NCI-H187 (cell line): ENCODE measurements at regions not wholly inside any gene's neighbourhood (a gene's known extent, or its start where the extent isn't known, plus 50 kb on each side); places are given as distances from the start of the nearest gene placed in this dataset.
A peak's percentile ranks its signal among the peaks of the same experiment; 100 is the strongest.

Experiments
- DNase-seq, 2 experiments: peaks; one replicate each; lab custom pipeline; 2025; lab: John Stamatoyannopoulos, UW

DNA sequence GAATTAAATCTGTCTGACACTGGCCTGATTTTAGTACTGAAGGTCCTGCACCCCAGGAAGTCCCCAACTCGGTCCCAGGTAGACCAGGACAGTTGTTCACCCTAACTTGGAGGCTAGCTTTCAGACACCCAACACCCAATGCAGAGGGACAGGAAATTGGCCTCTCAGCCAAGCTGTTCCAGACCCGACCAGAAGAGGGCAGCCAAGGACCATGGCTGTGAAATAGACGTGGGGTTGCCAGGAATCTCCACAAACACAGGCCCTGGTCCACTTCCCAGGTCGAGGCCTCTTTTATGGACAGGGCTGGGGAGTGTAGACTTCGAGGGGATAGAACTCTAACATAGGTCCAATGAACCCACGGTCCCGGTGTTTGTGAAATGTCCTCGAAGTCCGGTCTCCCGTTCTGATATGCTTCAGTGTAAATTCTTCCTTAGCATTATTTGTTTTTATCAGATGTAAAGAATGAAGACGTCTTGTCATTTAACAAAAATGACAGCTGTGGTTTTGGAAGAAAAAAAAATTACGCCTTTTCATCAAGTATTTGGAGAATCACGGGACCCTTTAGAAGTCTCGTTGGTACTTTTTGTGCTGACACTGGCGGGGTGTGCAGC lies 260.3 kb upstream of the ADAMTS16 start:
- DNase-seq = peak; percentile 48

DNA sequence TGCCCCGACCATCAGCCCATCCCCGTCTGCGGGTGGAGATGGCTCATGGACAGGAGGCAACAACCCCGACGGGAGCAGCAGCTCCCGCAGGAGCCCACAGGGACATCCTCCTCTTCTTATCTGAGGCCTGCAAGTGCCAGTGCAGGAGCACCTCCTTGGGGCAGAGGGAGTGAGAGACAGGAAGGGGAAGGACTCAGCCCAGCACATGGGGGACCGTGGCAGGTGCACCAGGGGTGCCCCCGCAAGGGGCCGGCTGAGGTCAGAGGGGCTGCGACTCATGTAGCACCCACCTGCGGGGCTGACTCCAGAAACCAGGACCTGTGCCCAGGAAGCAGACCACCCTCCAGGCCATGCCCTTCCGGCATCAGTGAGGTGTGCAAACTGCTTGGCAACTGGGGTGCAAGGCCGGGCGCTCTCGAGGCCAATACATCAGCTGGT lies 259.8 kb upstream of the ADAMTS16 start:
- DNase-seq = no peak

DNA sequence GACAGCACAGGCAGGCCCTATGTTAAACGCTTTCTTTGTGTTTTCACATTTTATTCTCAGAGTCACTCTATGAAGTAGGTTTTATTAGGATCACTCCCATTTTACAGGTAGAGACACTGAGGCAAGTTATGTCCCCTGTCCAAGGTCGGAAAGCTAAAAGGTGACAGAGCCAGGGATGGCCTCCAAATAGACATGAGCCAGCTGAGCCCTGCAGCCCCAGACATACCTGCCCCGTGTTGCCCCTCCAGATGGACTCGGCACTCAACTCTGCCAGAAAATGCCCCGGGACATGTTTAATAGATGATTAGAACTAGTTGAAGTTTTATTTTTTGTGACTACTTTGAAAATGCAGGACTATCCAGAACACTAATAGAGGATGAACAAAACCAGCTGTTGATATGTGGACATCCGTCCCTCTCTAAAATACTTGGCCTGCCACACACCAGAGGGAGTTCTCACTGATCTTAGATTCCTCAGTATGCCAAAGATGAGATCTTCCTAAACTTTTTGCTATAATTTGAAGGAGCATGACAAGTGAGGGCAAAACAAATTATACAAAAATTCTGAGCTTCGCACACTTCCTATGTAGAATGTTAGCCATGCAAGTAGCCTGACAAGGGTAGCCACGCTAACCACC lies 258.6 kb upstream of the ADAMTS16 start:
- DNase-seq = no peak

DNA sequence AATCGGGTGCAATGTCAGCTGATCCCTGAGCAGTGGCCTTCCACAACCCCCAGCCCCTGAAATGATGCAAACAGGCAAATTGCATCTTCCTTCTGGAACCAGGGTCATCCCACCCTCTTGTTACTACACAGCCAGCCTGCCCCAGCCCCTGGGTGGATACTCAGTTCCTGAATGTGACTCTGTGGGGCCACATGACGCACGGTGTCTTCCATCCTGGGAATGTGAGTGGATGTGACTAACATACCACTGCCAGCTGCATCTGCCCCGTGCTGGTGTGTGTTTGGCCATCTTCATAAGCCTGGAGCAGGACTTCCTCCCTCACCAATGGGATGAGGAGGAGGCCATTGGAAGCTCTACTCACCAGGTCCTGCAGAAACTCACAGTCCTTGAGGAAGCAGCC lies 257.9 kb upstream of the ADAMTS16 start:
- DNase-seq = no peak

DNA sequence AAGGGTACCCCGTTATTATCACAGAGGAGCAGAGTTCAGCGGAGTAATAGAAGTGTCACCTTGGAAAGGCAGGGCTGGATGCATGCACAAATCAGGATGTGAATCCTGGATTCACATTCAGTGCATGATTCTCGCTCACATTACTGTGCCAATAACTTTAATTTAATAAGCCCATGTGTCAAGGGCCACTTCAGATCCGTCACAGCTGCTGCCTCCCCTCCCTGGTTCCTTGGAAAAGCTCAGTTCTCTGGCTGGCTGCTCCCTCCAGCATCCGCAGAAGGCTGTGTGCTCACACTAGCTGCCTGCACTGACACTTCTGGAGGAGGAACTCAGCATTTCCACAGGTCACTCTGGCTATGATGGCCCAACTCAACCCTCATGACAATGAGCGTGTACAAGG lies 256.8 kb upstream of the ADAMTS16 start:
- peak; percentile 9 to 38 for DNase-seq

DNA sequence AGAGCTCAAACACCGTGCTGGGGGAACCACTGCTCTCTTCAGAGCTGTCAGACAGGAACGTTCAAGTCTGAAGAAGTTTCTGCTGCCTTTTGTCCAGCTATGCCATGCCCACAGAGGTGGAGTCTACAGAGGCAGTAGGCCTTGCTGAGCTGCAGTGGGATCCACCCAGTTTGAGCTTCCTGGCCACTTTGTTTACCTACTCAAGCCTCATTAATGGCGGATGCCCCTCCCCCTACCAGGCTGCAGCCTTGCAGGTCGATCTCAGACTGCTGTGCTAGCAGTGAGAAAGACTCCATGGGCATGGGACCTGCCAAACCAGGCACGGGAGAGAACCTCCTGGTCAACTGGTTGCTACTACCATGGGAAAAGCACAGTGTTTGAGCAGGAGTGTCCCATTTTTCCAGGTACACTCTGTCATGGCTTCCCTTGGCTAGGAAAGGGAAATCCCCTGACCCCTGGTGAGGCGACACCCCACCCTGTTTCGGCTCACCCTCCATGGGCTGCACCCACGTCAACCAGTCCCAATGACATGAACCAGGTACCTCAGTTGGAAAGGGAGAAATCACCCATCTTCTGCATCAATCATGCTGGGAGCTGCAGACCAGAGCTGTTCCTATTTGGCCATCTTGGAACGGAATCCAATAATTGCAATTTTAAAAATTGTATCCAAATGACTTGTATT lies 246.9 kb upstream of the ADAMTS16 start:
- no peak for DNase-seq

DNA sequence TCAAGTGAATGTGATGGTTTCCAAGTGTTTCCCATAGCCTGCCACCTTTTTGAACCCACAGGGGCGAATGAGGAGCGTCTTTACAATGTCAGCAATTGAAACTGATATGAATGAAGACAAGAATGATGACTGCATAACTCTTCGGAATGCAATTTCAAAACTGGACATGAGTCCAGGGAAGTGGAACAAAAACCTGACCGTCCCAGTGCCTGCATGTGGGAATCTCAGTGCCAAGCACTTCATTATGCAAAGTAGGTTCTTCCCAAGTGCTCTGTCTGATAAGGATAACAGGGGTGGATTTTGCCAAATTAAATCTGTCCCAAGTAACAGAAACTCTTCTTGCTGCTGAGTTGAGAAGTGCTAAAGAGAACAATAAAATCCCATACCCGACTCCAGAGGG lies 243.8 kb upstream of the ADAMTS16 start:
- no peak for DNase-seq

DNA sequence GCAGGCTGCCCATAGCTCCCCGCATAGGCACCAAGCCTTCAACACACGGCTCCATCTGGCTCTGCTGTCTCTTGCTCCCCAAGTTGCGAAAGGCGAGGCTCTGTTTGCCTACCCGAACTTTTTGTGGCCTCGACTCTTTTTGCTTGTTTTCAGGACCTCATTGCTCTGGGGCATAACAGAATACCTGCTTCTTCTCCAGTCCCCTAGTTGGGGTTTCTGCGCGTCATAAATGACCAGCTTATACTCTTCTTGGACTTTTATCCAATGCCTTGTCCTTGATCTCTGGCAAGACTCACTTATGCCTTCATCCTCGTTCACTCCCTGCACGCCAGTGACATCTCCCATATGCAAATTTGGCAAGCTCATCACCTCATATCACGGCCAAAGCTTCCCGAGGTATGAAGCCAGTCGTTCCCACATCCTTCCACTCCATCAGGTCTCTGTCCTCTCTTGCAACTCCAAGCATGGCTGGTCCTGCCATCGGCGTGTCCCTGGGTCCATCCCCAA lies 238.8 kb upstream of the ADAMTS16 start:
- no peak for DNase-seq

DNA sequence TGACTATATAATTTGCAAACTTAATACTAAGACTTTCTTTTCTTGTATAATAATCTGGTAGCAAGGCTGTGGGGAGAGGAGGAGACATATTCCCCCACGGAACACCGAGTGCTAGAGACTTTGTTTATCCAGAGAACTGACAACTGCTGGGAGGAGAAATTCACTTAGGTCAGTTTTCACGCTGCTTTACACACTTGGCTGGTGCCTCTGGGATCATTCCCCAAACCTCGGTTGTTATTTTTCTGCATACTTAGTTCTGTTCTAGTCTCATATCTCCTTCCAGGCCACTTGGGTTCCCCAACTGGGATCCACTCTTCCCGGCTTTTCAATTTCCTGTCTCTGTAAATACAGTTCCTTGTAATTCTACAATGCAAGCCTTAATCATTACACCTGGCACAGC lies 238.2 kb upstream of the ADAMTS16 start:
- DNase-seq = no peak

DNA sequence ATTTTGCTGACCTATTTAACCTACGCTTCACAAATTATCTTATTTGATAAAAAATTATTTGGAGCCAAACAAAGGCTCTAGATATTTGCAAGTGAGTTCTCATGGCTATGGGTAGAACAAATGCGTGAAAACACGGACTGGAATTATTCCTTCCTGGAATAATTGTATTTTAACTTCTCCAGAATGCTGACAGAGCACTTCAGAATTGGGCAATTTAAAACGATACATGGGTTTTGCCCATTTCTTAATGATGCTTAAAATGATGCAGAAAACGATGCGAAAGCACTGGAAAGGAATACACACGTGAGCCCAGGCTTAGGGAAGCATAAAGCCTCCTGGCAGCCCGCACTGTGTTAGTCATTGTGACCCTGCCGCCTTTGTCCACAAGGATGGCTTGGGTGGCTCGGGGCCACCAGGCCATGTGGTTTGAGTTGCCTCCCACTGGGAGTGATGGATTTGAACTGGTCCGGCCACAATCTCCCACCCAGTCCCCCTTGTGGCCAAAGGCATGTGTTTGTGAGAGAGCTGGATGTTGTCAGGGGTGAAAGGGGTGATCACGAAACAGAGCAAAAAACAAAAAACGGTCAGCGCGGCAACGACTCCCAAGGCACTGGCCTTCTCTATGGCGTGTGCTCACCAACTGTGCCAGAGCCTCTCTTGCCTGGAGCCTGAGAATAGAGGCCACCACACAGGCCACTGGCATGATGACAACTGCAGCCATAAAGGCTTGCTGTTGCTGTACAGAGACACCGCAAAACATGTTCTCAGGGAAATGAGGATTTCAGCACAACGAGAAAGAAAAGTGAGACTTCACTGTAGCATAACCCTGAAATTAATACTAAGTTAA lies 234.2 kb upstream of the ADAMTS16 start:
- DNase-seq = no peak

DNA sequence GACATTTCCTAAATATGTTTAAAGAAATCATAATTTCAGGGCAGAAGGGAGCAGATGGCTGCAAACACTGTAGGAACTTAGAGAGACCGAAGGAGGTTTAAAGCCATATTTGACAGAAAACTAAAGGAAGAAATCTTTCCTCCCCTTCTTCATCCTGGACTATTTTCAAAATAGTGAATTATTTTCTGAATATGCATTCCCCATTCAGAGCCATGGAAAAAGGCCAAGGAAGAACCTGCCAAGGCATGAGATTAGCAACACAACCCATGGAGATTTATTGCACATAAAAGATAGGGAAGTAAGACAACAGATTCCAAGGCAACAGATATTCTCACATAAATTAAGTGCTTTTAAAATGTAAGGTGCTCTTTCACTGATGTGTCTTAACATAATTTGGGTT lies 233.3 kb upstream of the ADAMTS16 start:
- DNase-seq = no peak

DNA sequence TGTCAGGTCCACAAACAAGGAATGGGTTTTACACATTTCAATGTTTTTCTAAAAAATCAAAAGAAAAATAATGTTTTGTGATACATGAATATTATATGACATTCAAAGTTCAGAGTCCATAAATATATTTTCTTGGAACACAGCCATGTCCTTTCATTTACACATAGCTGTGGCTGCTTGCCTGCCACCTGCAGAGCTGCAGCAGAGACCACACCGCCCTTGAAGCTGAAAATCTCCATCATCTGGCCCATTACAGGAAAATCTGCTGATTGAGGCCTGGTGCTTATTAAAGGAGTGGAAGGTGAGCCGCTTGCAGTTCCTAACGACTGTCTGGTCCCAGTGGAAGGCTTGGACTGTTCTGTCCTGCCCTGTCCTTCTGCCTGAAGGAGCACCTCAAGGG lies 232.6 kb upstream of the ADAMTS16 start:
- DNase-seq = peak in 1 of 2 experiments; percentile 5

DNA sequence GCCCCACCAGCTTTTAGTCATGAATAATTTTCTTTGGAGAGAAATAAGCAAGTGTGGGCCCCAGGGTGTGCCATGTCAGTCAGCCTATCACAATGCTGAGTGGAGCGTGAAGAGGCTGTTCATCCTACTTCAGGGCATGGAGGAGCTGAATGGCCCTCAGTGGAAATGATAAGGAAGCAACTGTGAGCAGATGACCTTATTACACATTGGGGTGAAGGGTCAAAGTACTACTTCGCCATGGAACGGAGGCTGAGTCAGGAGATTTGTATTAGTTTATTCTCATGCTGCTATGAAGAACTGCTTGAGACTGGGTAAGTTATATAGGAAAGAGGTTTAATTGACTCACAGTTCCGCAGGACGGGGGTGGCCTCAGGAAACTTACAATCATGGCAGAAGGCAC lies 231.0 kb upstream of the ADAMTS16 start:
- DNase-seq = no peak

DNA sequence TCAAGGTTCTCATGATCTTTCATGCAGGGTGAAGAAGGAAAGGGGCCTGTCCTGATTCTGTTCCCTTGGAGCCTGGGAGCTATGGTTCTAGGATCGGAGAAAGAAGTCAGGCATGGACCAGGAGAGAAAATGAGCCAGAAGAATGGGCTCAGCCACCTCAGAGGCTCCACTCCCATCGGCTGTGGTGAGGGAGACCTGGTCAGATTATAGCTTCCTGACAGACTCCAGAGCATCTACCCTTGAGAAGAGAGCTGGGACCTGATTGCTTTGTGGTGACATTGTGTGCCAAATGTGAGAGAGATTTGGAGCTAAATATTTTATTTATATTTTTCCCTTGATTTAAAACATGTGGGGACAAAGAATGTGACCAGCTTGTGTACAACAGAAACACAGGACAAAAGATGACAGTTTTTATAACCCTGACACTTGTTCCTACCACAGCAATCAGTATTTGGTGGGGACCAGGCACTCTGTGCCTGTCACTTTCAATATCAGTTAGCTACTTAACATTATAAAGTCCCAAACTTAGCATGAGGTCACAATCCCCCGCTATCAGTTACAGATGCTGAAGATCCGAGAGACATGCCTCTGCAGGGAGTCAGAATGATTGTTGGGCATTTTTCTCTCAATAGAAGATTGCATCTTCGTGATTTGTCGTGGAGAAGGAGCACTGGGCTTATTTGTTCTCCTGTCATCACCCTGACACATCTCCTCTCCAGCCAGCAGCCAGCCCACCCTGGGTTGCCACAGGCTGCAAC lies 228.3 kb upstream of the ADAMTS16 start:
- DNase-seq = no peak

DNA sequence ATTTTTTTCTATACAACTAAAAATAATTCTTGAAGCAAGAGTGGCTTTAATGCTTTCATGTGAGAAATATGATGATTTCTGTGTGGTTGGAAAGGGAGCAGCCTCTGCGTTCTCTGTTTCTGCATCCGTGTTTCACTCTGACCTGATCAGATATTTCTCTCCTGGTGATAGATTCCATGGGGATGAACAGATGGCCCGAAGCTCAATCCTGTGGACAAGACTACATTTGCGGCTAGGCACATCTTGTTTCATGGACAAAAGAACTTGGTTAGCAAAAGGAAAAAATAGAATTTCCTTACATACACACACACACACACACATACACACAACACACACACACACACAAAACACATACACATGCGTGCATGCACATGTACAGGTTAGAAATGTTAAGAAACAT lies 218.2 kb upstream of the ADAMTS16 start:
- no peak for DNase-seq

DNA sequence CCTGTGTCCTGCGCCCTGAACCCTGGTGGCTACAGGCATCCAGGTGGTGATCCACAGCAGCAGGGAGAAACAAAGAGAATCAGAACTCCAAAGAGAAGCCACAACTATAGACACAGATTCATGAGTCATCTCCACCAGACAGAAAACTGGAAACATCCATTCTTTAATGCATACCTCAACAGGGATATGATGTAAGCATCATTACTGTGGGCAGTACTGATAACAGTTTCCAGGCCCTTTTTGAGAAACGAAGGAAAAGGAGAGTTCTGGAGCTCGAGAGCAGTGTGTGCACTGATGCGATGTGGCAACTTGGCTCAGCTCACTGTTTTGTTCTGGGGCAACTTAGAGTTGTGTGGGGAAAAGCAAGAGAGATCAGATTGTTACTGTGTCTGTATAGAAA lies 215.6 kb upstream of the ADAMTS16 start:
- no peak for DNase-seq

DNA sequence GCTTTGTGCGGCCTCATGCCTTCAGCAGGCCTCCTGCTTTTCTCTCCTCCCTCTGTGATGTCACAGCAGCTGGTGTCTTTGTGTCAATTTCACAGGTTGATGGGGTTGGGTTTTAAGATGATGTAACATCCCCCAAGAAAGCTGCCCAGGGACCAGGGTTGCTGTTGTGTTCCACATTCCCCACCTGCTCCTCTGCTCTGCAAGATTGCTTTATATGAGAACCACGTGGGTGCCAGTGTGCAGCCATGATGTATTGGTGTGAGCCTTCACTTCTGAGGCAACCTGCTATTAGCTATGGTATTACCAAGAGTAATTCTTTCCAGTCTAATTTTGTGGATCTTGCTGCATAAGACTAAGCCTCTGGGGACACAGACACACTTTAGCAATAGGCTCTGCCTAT lies 213.0 kb upstream of the ADAMTS16 start:
- DNase-seq = no peak

DNA sequence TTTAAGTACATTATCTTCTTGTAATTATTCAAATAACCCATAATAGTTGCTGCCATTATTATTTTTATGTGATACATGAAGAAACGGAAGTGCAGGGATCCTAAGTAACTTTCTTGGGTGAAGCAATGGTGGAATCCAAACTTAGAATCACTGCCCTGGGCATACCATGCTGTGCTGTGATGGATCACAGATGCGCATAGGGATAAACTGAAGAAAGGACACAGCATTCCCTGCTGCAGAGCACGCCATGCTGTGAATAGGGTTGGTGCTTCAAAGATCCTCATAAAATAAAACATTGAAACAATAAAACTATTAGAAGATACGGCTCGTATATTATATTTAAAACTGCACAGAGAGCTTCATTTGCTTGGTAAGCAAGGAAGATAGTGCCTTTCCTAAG lies 211.7 kb upstream of the ADAMTS16 start:
- DNase-seq = no peak

DNA sequence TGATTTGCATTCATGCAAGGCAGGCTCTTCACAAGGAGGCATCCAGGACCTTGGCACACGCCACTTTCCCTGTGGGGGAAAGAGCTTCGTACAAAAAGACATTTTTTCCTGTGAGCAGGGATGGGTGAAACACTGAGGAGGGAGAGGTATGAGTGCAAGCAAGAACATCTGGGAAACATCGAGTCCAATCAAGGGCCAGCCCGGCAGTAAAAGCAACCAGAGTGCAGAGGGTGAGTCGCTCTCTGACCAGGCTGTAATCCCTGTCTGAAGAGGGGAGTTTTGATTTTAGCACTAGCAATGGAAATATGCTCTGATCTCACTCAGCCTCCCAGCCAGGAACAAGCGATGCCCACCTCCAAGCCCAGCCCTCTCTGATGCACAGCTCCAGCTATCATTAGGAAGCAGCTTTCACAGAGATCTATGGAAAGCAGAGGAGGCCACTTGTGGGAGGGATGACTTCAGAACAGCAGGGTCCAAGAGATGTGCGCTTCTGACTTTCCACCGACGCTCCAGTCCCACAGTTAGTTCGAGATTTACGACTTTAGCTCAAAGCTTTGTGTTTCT lies 211.0 kb upstream of the ADAMTS16 start:
- no peak for DNase-seq

DNA sequence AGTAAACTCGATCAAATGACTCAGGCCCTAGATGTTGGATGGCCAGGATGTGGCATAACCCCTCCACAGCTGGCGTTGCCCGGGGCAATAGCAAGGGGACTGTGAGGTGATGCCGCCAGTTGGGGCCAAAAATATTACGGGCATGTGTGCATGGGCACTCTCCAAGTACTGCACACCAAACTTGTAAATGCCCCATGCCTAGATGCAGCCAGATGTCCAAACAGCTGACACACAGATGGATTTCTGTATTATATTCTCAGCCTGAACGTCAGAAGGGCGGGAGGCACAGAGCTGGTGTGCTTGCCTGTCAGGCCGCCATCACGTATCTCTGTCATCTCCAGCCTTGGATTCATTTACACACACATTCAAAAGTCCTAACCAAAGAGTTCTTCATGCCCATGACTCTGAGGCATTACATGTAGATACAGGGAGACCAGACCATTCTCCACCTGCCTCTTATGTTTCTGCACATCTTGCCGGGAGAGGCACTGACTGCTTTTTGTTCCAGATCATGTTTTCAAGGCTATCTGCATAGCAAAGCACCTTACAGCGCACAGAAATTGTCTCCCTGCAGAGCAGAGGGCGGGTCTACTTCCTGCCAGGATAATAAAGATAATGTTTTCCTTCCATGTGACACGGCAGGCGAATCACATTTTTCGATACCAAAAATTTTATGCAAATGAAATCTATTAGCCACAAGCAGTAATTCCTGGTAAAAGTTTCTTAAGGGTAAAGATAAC lies 200.9 kb upstream of the ADAMTS16 start:
- DNase-seq = no peak

DNA sequence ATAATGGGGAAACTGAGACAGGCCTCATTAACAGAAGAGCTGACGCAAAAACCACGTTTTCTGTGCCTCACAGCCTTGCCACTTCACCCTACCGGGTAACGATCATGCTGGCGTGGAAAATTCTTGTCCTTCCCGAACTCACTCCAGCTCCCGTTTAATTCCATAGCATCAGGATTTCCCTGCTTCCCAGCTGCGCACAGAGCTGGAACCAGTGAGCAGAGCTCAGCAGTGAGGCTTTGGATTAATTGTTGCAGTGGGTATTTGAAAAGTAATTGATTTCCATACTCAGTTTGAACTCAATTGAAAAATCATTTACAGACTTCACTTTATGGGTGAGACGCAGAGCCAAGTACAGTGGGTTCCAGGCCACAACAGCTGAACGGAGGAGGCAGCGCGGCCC lies 199.0 kb upstream of the ADAMTS16 start:
- DNase-seq = no peak
